Heart right ventricle (tissue), 16 donors: ENCODE measurements at regions not wholly inside any gene's neighbourhood (a gene's known extent, or its start where the extent isn't known, plus 50 kb on each side); places are given as distances from the start of the nearest gene placed in this dataset.

Experiments
- ATAC-seq, 8 donors: fragments of 200-7000 bp; cut with Tn5 transposase; one replicate each; pipeline ENCODE4 v1.9.1; 2020; ENCODE audit warnings: mild to moderate bottlenecking in 8 of 8, moderate library complexity in 8 of 8, moderate number of reproducible peaks in 1 of 8
- DNase-seq, 2 donors: peaks; one replicate each; pipeline ENCODE4 v3.0.0-alpha.2; 2020
- H3K27ac ChIP-seq, 10 donors: fragments of 200-600 bp; sonication (generic) in 2 of 10; one replicate each; pipeline versions ENCODE4 v1.5.0 to v1.8.0; 2020 to 2022; ENCODE audit warnings: mild to moderate bottlenecking in 3 of 10
- H3K27me3 ChIP-seq, 7 donors: fragments of 200-600 bp; one replicate each; pipeline ENCODE4 v1.8.0; 2021 to 2022; ENCODE audit warnings: mild to moderate bottlenecking in 2 of 7
- H3K36me3 ChIP-seq, 9 donors: fragments of 200-600 bp; sonication (generic) in 1 of 9; one replicate each; pipeline versions ENCODE4 v1.5.0 to v1.8.0; 2020 to 2022; ENCODE audit warnings: mild to moderate bottlenecking in 2 of 9
- H3K4me1 ChIP-seq, 9 donors: fragments of 200-600 bp; sonication (generic) in 1 of 9; one replicate each; pipeline versions ENCODE4 v1.5.0 to v1.8.0; 2020 to 2022; ENCODE audit warnings: mild to moderate bottlenecking in 4 of 9
- H3K4me3 ChIP-seq, 10 donors: fragments of 200-600 bp; sonication (generic) in 2 of 10; one replicate each; pipeline versions ENCODE4 v1.5.0 to v1.8.0; 2020 to 2022; ENCODE audit warnings: mild to moderate bottlenecking in 7 of 10, moderate library complexity in 2 of 10
- H3K9me3 ChIP-seq, 11 donors: fragments of 200-600 bp in 10 of 11; sonication (generic) in 2 of 11; one replicate each; pipeline versions ENCODE4 v1.5.0 to v1.8.0; 2013 to 2022; ENCODE audit warnings: mild to moderate bottlenecking in 2 of 11, control low read depth in 1 of 11, moderate library complexity in 1 of 11
- WGBS, 2 donors: extraction: QIAGEN DNeasy Blood & Tissue Kit; methylation state at CpG; one replicate each; pipeline ENCODE4 v1.1.7; 2013; ENCODE audit warnings: inconsistent platforms in 1 of 2; 5-methylcytosine and 5-hydroxymethylcytosine counted together
- intact Hi-C, 10 donors: fragments of 100-400 bp; cut with DNase I; formaldehyde crosslinking; loops; one replicate each; pipeline versions ENCODE4 v1.11.1 to v1.14.2; 2022
- TF ChIP-seq, protein P1 (sequence below), 9 donors: fragments of 200-600 bp; sonication (generic) in 2 of 9; IDR thresholded peaks; one replicate each; pipeline versions ENCODE4 v1.5.0 to v1.8.0; 2021 to 2022; ENCODE audit warnings: antibody characterized with exemption in 9 of 9, mild to moderate bottlenecking in 5 of 9, moderate library complexity in 1 of 9
- donor health status: Arrhythmogenic right ventricular cardiomyopathy.
- donor health status: ischemic (EF 13 %, LVEDD 7.1; RV severe dilation, severe dysfunction).
- donor health status: healthy with polysubstance abuse.
- donor health status: DM: no; HTN: yes; CAD: no.
- donor health status: DM: no; HTN: no; CAD: no.
- donor health status: ischemic (EF 25% LVEDD 6.9; RV normal size, moderate dysfunction).
- donor health status: ischemic (EF 25% LVEDD 5.7; RV mildly dilated, moderate dysfunction).
- donor health status: healthy.
- donor health status: DM: yes; HTN: yes; CAD: no.
- donor health status: Ischemic cardiomyopathy.
- donor health status: ischemic (EF 35%, LVEDD 5.7; RV mildly dilated, moderate dysfunction).
- donor health status: nonischemic (EF 11% LVEDD 7.7; RV severe dilation, severe dysfunction).
- donor health status: DM: yes; HTN: yes; CAD: no.
- donor health status: PGD.
- donor health status: ischemic (EF 29% LVEDD 5.4; RV normal size, mild dysfunction).
- donor health status: nonischemic (EF 23%, LVEDD 6.1; RV moderate dilation, normal function).

DNA sequence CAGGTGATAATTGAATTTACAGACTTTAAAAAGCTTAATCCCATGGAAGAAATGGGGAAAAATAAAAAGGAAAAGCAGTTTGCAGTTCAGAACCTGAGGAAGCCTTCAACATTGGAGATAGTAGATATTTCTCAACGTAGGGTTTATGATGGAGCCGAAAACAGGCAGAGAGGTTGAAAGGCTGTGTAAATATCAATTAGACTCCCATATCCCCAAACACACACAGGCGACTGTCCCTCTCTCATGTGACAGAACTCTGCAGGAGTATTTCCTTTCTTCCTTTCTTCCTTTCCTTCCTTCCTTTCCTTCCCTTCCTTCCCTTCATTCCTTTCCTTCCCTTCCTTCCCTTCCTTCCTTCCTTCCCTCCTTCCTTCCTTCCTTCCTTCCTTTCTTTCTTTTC lies 406.5 kb downstream of the LPIN1 start:
- no peaks in the 10 kb centered on the region for H3K36me3 ChIP-seq
- WGBS, 2 donors = 75 to 81% methylated on average over 3 of the region's 3 CpGs
- H3K9me3 ChIP-seq = no peaks in the 10 kb centered on the region
- peaks cover 0 to 24% (median 12%) of the 10 kb centered on the region in 9 donors for H3K4me1 ChIP-seq
- intact Hi-C loops = no loop called here
- no peak overlapping the region for H3K4me3 ChIP-seq
- DNase-seq = no peak
- no peak for ATAC-seq
- TF ChIP-seq, protein P1, sequence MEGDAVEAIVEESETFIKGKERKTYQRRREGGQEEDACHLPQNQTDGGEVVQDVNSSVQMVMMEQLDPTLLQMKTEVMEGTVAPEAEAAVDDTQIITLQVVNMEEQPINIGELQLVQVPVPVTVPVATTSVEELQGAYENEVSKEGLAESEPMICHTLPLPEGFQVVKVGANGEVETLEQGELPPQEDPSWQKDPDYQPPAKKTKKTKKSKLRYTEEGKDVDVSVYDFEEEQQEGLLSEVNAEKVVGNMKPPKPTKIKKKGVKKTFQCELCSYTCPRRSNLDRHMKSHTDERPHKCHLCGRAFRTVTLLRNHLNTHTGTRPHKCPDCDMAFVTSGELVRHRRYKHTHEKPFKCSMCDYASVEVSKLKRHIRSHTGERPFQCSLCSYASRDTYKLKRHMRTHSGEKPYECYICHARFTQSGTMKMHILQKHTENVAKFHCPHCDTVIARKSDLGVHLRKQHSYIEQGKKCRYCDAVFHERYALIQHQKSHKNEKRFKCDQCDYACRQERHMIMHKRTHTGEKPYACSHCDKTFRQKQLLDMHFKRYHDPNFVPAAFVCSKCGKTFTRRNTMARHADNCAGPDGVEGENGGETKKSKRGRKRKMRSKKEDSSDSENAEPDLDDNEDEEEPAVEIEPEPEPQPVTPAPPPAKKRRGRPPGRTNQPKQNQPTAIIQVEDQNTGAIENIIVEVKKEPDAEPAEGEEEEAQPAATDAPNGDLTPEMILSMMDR (IDR thresholded peaks at IDR 0.05) = no peak
- H3K27me3 ChIP-seq = no peaks in the 10 kb centered on the region
- no peak overlapping the region for H3K27ac ChIP-seq

DNA sequence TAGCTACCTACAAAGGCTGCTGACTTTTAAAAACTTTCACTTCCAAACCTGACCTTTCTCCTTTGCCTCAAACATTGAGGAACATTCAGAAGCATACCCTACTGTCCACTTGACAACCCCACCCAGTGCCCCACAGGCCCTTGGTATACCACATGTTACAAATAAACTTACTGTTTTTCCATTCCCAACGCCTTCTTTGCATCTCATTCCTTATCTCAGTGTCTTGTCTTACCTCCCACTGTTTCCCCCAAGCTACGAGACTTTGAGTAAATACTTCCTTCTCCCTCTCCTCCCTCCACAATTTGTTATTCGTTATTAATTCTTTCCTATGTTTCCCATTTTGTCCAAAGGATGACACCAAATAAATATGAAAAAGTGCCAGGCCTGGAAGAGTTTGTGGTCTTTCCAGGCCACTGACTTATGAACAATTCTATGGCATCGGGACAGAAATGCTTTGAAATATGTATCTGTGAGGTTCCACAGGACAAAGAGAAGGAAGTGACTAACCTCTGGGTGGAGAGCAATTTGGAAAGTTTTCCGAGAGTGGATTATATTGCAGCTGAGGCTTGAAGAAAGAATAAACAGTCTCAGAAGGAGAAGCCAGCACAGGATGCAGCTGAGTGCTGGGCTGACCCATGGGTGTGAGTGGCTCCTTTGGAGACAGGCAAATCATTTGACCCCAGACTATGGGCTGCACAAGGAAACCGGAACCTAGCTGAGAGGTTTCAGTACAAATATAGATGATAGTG lies 409.0 kb downstream of the LPIN1 start:
- Histone ChIP-seq H3K4me3 (no peak overlapping the region), H3K4me1 (peaks cover 0 to 24% (median 12%) of the 10 kb centered on the region in 9 donors), H3K36me3 (no peaks in the 10 kb centered on the region), H3K27me3 (no peaks in the 10 kb centered on the region), H3K27ac (peak overlapping the region in 6 of 10 donors; percentile 17 to 70 (median 54)), H3K9me3 (peaks cover 0 to 6% (median 0%) of the 10 kb centered on the region in 11 donors)
- DNase-seq (peak in 1 of 2 donors; percentile 20), ATAC-seq (peak; percentile 76 to 96 (median 88))
- TF ChIP-seq, protein P1 (IDR thresholded peaks at IDR 0.05) = no peak
- WGBS, 2 donors = 51 to 57% methylated on average over 6 of the region's 6 CpGs
- intact Hi-C loops = no loop called here

DNA sequence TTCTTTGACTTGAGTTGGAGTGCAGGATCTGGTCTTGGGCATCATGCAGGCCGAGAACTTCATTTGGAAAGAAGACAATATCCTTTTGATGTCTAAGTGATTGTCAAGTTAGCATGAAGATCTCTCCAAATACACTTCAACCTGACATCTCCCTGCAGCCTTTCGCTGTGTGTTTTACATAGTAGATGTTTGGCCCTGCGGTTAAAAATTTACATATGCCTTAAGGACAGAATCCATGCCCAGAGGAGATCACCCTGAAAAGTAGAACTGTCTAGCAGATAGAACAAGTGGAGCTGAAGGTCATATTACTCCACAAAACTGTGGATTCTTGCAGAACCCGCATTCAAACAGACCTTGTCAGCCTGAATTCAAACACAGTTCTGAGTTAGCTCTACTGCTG lies 409.9 kb downstream of the LPIN1 start:
- peaks cover 0 to 6% (median 0%) of the 10 kb centered on the region in 11 donors for H3K9me3 ChIP-seq
- DNase-seq (no peak), ATAC-seq (no peak)
- H3K4me3 ChIP-seq = no peak overlapping the region
- peak overlapping the region in 3 of 10 donors; percentile 11 to 70 (median 52) for H3K27ac ChIP-seq
- no peaks in the 10 kb centered on the region for H3K27me3 ChIP-seq
- H3K4me1 ChIP-seq = peaks cover 0 to 24% (median 12%) of the 10 kb centered on the region in 9 donors
- no peaks in the 10 kb centered on the region for H3K36me3 ChIP-seq
- TF ChIP-seq, protein P1 (IDR thresholded peaks at IDR 0.05) = no peak
- intact Hi-C loops = no loop called here
- WGBS, 2 donors = 68 to 86% methylated on average over 4 of the region's 4 CpGs

DNA sequence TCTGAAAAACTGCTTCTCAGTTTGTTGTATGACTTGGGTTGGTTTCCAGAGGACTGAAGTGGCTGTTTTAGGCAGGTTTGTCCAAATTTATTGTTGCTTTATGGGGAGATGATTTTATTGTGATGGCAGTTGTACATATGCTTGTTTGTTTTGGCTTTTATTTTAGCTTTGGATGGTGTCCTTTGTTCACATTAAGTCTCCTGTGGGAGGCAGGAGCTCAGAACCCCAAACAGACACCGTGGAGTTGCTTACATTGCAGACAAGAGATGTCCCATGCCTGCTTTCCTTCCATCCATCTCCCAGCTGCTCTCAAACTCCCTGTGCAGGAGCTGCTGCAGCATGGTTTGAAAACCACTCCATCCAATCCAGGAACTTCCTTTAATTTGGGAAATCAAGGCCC lies 414.7 kb downstream of the LPIN1 start:
- 44 to 67% methylated on average over 1 of the region's 1 CpG for WGBS, 2 donors

More for the DNA sequence above, 414.7 kb downstream of the LPIN1 start:
- H3K9me3 ChIP-seq = peaks cover 0 to 6% (median 0%) of the 10 kb centered on the region in 11 donors
- no peaks in the 10 kb centered on the region for H3K36me3 ChIP-seq
- intact Hi-C loops = loop anchor here in 2 of 10 donors (10.0 kb wide), 2 partner anchors 296 to 844 kb away; no protein-coding TSS in a partner anchor
- peaks cover 0 to 9% (median 5%) of the 10 kb centered on the region in 9 donors for H3K4me1 ChIP-seq
- H3K4me3 ChIP-seq = no peak overlapping the region
- TF ChIP-seq, protein P1 (IDR thresholded peaks at IDR 0.05) = no peak
- ATAC-seq (no peak), DNase-seq (no peak)
- H3K27me3 ChIP-seq = no peaks in the 10 kb centered on the region
- no peak overlapping the region for H3K27ac ChIP-seq
